HCEC 1CT (cell line): ENCODE measurements at regions not wholly inside any gene's neighbourhood (a gene's known extent, or its start where the extent isn't known, plus 50 kb on each side); places are given as distances from the start of the nearest gene placed in this dataset.
A peak's percentile ranks its signal among the peaks of the same experiment; 100 is the strongest.
"Not testable (repeated sequence)": the region's sequence is repeated elsewhere in the genome, so short reads cannot be mapped to it uniquely, and the experiment has no call there.

Source experiments
- DNase-seq: peaks from one replicate; pipeline ENCODE4 v3.0.0-alpha.2; 2017

- DNase-seq = no peak
Observed at GRCh38 chr2:32874931-32875330, 71.8 kb upstream of the LTBP1 start.

- no peak for DNase-seq
Observed at GRCh38 chr2:32877587-32878510, 68.9 kb upstream of the LTBP1 start.

DNA sequence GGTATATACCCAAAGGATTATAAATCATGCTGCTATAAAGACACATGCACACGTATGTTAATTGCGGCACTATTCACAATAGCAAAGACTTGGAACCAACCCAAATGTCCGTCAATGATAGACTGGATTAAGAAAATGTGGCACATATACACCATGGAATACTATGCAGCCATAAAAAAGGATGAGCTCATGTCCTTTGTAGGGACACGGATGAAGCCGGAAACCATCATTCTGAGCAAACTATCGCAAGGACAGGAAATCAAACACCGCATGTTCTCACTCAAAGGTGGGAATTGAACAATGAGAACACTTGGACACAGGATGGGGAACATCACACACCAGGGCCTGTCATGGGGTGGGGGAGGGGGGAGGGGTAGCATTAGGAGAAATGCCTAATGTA is 66.8 kb upstream of the LTBP1 start:
- not testable (repeated sequence) for DNase-seq

- DNase-seq = no peak
Observed at GRCh38 chr2:32882816-32883810, 63.6 kb upstream of the LTBP1 start.

GRCh38 chr2:32884346-32884745 is 62.4 kb upstream of the LTBP1 start:
- peak; percentile 24 for DNase-seq

DNA sequence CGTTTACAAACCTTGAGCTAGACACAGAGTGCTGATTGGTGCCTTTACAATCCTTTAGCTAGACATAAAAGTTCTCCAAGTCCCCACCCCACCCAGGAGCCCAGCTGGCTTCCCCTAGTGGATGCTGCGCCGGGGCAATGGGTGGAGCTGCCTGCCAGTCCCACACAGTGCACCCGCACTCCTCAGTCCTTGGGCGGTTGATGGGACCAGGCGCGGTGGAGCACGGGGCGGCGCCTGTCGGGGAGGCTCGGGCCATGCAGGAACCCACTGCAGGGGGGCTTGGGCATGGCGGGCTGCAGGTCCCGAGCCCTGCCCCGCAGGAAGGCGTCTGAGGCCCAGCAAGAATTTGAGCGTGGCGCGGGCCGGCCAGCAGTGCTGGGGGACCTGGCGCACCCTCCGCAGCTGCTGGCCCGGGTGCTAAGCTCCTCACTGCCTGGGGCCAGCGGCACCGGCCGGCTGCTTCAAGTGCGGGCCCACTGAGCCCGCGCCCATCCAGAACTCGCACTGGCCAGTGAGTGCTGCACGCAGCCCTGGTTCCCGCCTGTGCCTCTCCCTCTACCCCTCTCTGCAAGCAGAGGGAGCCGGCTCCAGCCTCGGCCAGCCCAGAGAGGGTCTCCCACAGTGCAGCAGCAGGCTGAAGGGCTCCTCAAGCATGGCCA is 60.2 kb upstream of the LTBP1 start:
- DNase-seq = not testable (repeated sequence)

GRCh38 chr2:32887125-32887524 is 59.6 kb upstream of the LTBP1 start:
- DNase-seq = no peak

- DNase-seq = no peak
Observed at GRCh38 chr2:32894119-32894728, 52.5 kb upstream of the LTBP1 start.

GRCh38 chr2:32895424-32895823 is 51.3 kb upstream of the LTBP1 start:
- no peak for DNase-seq
